22Rv1 (cell line): ENCODE measurements at regions not wholly inside any gene's neighbourhood (a gene's known extent, or its start where the extent isn't known, plus 50 kb on each side); places are given as distances from the start of the nearest gene placed in this dataset.

Source experiments
- H3K27ac ChIP-seq: fragments of 450-650 bp; 2 replicates; pipeline ENCODE4 v1.5.1; 2017
- CTCF ChIP-seq: fragments of 450-650 bp; IDR thresholded peaks from 2 replicates; pipeline ENCODE4 v1.5.1; 2017; ENCODE audit warnings: mild to moderate bottlenecking
- ZFX ChIP-seq: fragments of 450-650 bp; IDR thresholded peaks from 2 replicates; pipeline ENCODE4 v1.6.1; 2017; ENCODE audit warnings: antibody characterized with exemption, borderline replicate concordance

DNA sequence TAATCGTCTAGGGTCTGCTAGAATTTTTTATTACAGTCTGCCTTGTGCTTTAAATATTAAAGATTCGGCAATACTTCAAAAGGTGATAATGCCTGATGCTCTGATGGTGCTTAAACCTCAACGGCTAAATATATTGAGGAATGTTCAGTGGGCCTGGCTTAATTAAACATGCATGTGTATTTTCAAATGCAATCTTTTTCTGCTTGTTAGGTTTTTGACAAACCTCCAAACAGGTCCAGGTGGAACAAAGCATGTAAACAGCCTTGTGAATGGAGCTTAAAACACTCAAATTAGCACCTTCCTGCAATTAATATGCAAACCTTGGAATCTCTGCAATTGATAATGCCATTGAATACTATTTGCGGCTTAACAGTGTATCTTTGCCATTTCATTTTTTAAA is 334.9 kb downstream of the BARHL2 start:
- no peak for TF ChIP-seq ZFX
- no peak for TF ChIP-seq CTCF
- H3K27ac ChIP-seq, result no peak overlapping the region

- H3K27ac ChIP-seq, result no peak overlapping the region
- no peak for TF ChIP-seq ZFX
- no peak for TF ChIP-seq CTCF
These were observed 335.5 kb downstream of the BARHL2 start for GRCh38 chr1:90381598-90381997.

DNA sequence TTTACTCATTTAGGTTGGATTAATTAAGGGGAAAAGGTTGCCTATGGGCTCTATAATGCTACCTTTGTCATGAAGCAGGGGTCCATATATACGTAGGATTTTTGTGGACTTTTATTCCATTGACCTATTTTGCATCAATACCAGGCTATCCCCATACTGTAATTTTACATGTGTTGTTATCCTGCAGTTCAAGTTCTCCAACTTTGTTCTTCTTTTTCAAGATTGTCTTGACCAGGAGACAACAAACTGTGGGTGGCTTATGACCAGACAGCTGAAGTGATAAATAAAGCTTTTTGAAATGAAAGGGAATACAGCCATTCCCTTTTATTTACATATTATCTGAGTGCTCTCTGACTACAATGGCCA is 345.7 kb downstream of the BARHL2 start:
- no peak overlapping the region for H3K27ac ChIP-seq
- TF ChIP-seq ZFX, result no peak
- TF ChIP-seq CTCF, result no peak

DNA sequence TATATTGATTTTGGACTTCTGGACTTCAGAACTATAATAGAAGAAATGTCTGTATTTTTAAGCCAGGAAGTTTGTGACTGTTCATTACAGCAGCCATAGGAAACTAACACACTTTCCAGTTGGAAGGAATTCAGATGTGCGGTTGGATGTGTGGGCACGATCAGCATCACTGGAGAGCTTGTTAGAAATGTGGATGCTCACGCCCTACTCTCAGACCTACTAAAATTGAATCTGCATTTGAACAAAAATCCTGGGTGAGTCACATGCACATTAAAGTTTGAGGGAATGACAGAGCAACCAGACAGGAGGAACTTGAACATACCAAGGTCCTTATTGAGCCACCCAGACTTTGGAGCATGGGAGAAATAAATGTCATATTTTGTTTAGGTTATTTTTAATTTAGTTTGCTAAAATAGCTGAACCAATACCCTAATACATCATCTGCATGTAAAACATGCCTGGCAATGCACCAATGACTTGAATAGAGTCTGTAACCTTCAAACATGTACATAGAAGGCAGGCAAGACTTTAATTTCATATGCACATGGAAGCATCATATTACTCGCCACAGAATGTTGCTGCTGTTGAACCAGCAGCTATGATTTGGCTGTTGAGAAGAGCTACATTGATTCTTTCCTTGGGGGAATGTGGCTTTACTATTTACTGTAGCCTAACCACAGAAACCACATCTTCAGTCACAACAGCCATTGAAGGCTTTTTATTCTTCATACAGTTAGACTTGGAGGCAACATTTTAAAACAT is 346.2 kb downstream of the BARHL2 start:
- no peak for TF ChIP-seq CTCF
- no peak for TF ChIP-seq ZFX
- no peak overlapping the region for H3K27ac ChIP-seq

- no peak overlapping the region for H3K27ac ChIP-seq
- no peak for TF ChIP-seq ZFX
- TF ChIP-seq CTCF, result no peak
These were observed 354.9 kb downstream of the BARHL2 start for GRCh38 chr1:90362163-90362562.

DNA sequence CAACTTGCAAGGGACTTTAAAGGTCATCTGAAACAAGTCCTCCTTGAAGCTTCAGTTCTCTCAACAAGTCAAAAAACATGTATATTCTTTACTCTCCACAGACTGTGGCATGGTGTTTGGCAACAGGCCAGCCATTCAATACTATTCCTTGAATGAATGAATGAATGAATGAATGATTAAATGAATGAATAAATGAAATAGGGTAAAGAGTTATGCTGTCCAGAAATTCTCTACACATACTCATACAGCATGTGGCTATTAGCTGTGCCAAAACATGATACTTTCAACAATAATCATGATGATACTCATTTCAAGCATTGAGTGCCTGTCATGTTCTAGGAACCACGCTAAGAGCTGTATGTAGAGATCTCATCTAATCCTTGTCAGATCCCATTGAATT is 356.1 kb downstream of the BARHL2 start:
- TF ChIP-seq ZFX (no peak), CTCF (no peak)
- no peak overlapping the region for H3K27ac ChIP-seq

DNA sequence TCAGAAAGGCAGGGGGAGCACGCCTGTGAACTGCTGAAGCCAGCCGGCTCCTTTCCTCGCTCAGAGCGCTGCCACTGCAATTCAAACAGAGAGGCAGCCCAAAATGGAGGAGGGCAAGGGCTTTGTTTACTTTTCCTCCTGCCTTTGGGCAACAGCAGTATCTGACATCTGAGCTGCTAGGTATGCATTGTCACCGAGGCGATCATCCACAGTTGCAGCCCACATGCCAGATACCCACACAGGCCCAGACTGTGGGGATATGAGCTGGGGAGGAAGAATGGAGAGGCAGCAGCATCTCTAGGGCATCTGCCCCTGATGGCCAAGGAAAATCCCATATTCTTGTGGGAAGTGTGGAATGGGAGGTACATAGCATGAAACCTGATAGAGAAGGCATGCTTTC is 357.1 kb downstream of the BARHL2 start:
- TF ChIP-seq CTCF (no peak), ZFX (no peak)
- H3K27ac ChIP-seq, result no peak overlapping the region
